Sigmoid colon (tissue), 4 donors: ENCODE measurements at regions not wholly inside any gene's neighbourhood (a gene's known extent, or its start where the extent isn't known, plus 50 kb on each side); places are given as distances from the start of the nearest gene placed in this dataset.
"Not testable (repeated sequence)": the region's sequence is repeated elsewhere in the genome, so short reads cannot be mapped to it uniquely, and the experiment has no call there.

Source experiments
- CTCF ChIP-seq, 4 experiments: fragments of 450-650 bp in 3 of 4; fragments of 200-600 bp in 1 of 4; IDR thresholded peaks; one replicate each; pipeline ENCODE4 v1.5.1; 2016 to 2019; ENCODE audit warnings: antibody characterized with exemption in 4 of 4, mild to moderate bottlenecking in 3 of 4, moderate library complexity in 2 of 4
- EP300 ChIP-seq, 4 donors: sonication (generic); formaldehyde crosslinking; IDR thresholded peaks; one replicate each; pipeline ENCODE4 v1.6.1; 2017; ENCODE audit warnings: antibody characterized with exemption in 4 of 4
- POLR2A ChIP-seq, 2 donors: fragments of 450-650 bp; IDR thresholded peaks; one replicate each; pipeline ENCODE4 v1.6.1; 2016; ENCODE audit warnings: antibody characterized with exemption in 2 of 2, mild to moderate bottlenecking in 2 of 2, moderate library complexity in 2 of 2
- POLR2AphosphoS5 ChIP-seq, 4 donors: sonication (generic); formaldehyde crosslinking; IDR thresholded peaks; one replicate each; pipeline ENCODE4 v1.6.1; 2017; ENCODE audit warnings: antibody characterized with exemption in 4 of 4

GRCh38 chr3:198157231-198157868 lies 197.3 kb downstream of the LMLN start:
- TF ChIP-seq CTCF, POLR2A, EP300, POLR2AphosphoS5 (IDR thresholded peaks at IDR 0.05): not testable (repeated sequence)
